ENCODE measurements at regions not wholly inside any gene's neighbourhood (a gene's known extent, or its start where the extent isn't known, plus 50 kb on each side); places are given as distances from the start of the nearest gene placed in this dataset.
"Not testable (repeated sequence)": the region's sequence is repeated elsewhere in the genome, so short reads cannot be mapped to it uniquely, and the experiment has no call there.

DNA sequence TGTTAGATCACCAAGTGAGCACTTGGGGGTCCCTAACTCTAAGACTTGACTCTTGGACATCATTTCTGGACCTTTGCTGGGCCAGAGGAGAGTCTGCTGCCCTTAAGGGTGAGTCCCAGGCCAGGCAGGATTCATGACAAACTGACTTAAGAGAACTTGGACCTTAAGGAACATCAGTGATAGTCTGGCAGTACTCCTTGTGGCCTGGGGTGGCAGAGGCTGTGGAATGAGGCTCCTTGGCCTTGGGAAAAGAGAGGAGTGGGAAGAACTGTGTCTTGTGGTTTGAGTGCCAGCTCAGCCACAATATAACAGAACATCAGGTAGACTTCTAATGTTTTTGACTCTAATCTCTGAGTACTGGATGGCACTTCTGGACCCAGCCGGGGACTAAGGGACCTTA lies 478.7 kb downstream of the MEI4 start:
- no peaks in the 10 kb centered on the region for H3K4me1 Mint-ChIP-seq (ENCODE audit: low read depth in 2 of 2)
- H3K27ac Mint-ChIP-seq = no peak overlapping the region
- DNase-seq (ENCODE audit: low spot score) = no peak
- peaks cover 20% of the 10 kb centered on the region for H3K9me3 Mint-ChIP-seq
- no peak overlapping the region for H3K4me3 Mint-ChIP-seq
- peaks cover 7% of the 10 kb centered on the region for H3K36me3 Mint-ChIP-seq
- H3K27me3 Mint-ChIP-seq = no peaks in the 10 kb centered on the region
- ATAC-seq = no peak

DNA sequence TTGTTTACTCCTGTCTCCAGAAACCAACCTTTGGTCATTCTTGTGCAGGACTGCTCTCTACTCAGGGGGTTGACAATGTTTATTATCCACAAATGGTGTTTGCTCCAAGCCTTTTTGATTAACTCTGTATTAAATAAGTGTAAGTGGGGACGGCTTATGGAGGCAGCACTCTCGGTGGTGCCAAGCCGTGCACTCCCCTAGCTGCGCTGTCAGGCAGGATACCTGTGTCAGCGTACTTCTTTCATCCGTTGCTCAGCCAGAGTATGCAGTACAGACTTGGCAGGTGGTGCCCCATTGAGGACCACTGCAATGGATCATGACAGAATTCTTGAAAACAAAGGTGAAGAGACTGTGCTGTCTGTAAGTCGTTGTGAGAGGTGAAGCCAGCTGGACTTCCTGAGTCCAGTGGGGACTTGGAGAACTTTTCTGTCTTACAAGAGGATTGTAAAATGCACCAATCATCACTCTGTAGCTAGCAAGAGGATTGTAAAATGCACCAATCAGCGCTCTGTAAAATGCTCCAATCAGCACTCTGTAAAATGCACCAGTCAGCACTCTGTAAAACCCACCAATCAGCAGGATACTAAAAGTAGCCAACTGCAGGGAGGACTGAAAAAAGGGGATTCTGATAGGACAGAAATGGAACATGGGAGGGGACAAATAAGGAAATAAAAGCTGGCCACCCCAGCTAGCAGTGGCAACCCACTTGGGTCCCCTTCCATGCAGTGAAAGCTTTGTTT lies 480.0 kb downstream of the MEI4 start:
- Mint-ChIP-seq H3K36me3 (peaks cover 12% of the 10 kb centered on the region), H3K9me3 (peaks cover 24% of the 10 kb centered on the region)

DNA sequence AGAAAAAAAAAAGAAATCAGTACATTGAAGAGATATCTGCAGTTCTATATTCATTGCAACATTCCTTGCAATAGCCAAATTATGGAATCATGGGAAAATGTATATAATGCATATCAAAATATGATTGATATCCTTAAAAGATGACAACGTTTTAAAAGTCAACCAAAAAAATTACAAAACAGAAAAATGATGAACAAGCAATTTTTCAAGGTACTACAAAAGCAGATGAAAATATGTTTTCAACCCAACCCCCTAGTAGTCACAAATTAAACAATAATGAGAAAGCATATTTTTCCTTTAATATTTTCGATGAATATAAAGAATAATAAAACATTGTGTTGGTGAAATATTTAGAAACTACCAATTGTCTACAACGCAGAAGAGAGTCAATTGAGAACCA lies 497.6 kb downstream of the MEI4 start:
- no peak overlapping the region for H3K27ac Mint-ChIP-seq
- H3K4me1 Mint-ChIP-seq (ENCODE audit: low read depth in 2 of 2) = no peaks in the 10 kb centered on the region
- H3K36me3 Mint-ChIP-seq = no peaks in the 10 kb centered on the region
- peaks cover 4% of the 10 kb centered on the region for H3K9me3 Mint-ChIP-seq
- no peak overlapping the region for H3K4me3 Mint-ChIP-seq
- no peaks in the 10 kb centered on the region for H3K27me3 Mint-ChIP-seq
- DNase-seq (ENCODE audit: low spot score) (no peak), ATAC-seq (no peak)

More for the DNA sequence above, 480.0 kb downstream of the MEI4 start:
- Mint-ChIP-seq H3K4me3 (no peak overlapping the region), H3K27me3 (no peaks in the 10 kb centered on the region), H3K4me1 (ENCODE audit: low read depth in 2 of 2) (no peaks in the 10 kb centered on the region), H3K27ac (no peak overlapping the region)
- ATAC-seq (no peak), DNase-seq (ENCODE audit: low spot score) (no peak)

DNA sequence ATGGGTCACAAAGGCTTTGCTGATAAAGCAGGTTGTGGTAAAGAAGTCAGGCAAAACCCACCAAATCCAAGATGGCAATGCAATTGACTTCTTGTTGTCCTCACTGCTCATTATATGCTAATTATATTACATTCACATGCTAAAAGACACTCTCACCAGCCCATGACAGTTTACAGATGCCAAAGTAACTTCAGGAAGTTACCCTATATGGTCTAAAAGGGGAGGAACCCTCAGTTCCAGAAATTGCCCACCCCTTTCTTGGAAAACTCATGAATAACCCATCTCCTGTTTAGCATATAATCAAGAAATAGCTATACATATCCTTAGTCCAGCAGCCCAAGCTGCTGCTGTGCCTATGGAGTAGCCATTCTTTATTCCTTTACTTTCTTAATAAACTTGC lies 501.1 kb downstream of the MEI4 start:
- peaks cover 23% of the 10 kb centered on the region for H3K9me3 Mint-ChIP-seq
- DNase-seq (ENCODE audit: low spot score) = no peak
- H3K27me3 Mint-ChIP-seq = no peaks in the 10 kb centered on the region
- no peak for ATAC-seq
- H3K36me3 Mint-ChIP-seq = peaks cover 6% of the 10 kb centered on the region
- H3K27ac Mint-ChIP-seq = no peak overlapping the region
- no peak overlapping the region for H3K4me3 Mint-ChIP-seq
- no peaks in the 10 kb centered on the region for H3K4me1 Mint-ChIP-seq (ENCODE audit: low read depth in 2 of 2)

DNA sequence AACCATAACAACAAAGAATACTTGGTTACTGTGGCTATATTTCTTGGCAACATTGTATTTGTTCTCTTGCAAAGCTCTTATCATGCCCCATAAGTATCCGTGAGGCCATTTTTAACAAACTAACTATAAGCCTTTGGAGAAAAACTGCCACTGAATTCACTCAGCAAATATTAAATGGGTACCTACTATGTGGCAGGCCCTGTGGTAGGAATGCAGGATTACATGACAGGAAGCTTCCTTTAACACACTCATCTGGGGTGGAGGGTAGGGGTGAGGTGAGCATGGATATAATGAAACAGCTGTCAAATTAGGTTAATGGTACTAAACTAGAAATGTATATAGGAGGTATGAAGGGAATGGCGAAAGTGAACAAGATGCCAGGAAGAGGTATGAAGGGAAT lies 504.8 kb downstream of the MEI4 start:
- Mint-ChIP-seq H3K36me3 (peaks cover 6% of the 10 kb centered on the region), H3K27ac (no peak overlapping the region), H3K4me3 (no peak overlapping the region), H3K9me3 (peaks cover 24% of the 10 kb centered on the region), H3K4me1 (ENCODE audit: low read depth in 2 of 2) (no peaks in the 10 kb centered on the region), H3K27me3 (no peaks in the 10 kb centered on the region)
- DNase-seq (ENCODE audit: low spot score) = no peak
- no peak for ATAC-seq

DNA sequence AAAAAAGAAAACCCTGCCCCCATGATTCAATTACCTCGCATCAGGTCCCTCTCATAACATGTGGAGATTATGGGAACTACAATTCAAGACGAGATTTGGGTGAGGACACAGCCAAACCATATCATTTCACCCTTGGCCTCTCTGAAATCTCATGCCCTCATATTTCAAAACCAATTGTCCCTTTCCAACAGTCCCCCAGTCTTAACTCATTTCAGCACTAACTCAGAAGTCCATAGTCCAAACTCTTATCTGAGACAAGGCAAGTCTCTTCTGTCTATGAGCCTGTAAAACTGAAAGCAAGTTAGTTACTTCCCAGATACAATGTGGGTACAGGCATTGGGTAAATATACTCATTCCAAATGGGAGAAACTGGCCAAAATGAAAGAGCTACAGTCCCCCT lies 536.1 kb downstream of the MEI4 start:
- H3K27me3 Mint-ChIP-seq = no peaks in the 10 kb centered on the region
- peaks cover 6% of the 10 kb centered on the region for H3K36me3 Mint-ChIP-seq
- no peak for ATAC-seq
- DNase-seq (ENCODE audit: low spot score) = no peak
- no peaks in the 10 kb centered on the region for H3K4me1 Mint-ChIP-seq (ENCODE audit: low read depth in 2 of 2)
- no peak overlapping the region for H3K4me3 Mint-ChIP-seq
- H3K27ac Mint-ChIP-seq = no peak overlapping the region
- peaks cover 24% of the 10 kb centered on the region for H3K9me3 Mint-ChIP-seq

DNA sequence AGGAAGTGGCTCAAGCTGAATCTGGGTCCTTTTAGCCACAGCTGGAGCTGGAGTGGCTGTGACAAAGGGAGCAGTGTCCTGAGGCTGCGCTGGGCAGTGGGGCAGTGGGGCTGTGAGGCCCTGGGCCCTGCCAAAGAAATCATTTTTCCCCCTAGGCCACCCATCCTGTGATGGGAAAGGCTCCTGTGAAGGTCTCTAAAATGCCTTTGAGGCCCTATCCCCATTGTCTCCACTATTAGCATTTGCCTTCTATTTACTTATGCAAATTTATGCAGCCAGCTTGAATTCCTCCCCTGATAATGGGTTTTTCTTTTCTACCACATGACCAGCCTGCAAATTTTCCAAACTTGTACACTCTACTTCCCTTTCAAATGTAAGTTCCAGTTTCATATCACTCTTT lies 539.2 kb downstream of the MEI4 start:
- Mint-ChIP-seq H3K4me1 (ENCODE audit: low read depth in 2 of 2) (no peaks in the 10 kb centered on the region), H3K36me3 (peaks cover 6% of the 10 kb centered on the region), H3K27ac (no peak overlapping the region), H3K9me3 (peaks cover 24% of the 10 kb centered on the region), H3K4me3 (no peak overlapping the region), H3K27me3 (no peaks in the 10 kb centered on the region)
- DNase-seq (ENCODE audit: low spot score) = no peak
- ATAC-seq = no peak

DNA sequence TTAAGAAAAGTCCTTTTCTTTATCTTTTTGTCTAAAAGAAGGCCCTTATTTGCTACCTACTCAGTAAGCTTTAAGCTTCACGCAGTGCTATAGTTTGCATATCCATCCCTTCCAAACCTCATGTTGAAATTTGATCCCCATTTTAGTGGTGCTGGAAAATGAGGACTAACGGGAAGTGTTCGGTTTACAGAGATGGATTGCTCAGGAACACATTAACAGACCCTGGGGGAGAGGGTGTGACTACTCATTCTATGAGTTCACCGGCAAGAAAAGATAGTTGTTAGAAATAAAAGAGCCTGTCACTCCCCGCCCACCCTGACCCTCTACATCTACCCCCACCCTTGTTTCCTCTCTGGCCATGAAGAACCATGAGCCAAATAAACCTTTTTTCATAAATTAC lies 546.2 kb downstream of the MEI4 start:
- no peak overlapping the region for H3K27ac Mint-ChIP-seq
- no peaks in the 10 kb centered on the region for H3K27me3 Mint-ChIP-seq
- ATAC-seq (no peak), DNase-seq (ENCODE audit: low spot score) (no peak)
- H3K36me3 Mint-ChIP-seq = no peaks in the 10 kb centered on the region
- peaks cover 12% of the 10 kb centered on the region for H3K9me3 Mint-ChIP-seq
- no peak overlapping the region for H3K4me3 Mint-ChIP-seq
- H3K4me1 Mint-ChIP-seq (ENCODE audit: low read depth in 2 of 2) = no peaks in the 10 kb centered on the region

DNA sequence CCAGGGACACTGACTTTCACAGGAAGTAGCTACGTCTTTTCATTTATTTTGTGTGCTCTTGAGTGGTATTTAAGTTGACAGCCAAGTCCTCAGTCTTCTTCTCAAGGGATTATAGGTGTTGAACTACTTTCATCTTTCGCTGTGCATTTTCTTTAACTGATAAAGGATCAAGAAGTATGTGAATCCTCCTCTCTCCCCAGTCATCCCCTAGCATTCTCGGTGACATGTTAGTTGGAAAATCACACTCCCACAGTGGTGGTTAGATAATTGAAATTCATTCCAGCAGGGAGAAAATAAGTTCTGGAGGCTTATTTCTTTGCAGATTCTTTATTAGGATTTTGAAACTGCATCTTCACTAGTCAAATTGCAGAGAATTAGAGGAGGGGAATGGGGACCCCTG lies 569.4 kb downstream of the MEI4 start:
- H3K27ac Mint-ChIP-seq = no peak overlapping the region
- peaks cover 4% of the 10 kb centered on the region for H3K36me3 Mint-ChIP-seq
- peaks cover 6% of the 10 kb centered on the region for H3K9me3 Mint-ChIP-seq
- no peaks in the 10 kb centered on the region for H3K4me1 Mint-ChIP-seq (ENCODE audit: low read depth in 2 of 2)
- no peak overlapping the region for H3K4me3 Mint-ChIP-seq
- H3K27me3 Mint-ChIP-seq = no peaks in the 10 kb centered on the region
- DNase-seq (ENCODE audit: low spot score) (no peak), ATAC-seq (no peak)

DNA sequence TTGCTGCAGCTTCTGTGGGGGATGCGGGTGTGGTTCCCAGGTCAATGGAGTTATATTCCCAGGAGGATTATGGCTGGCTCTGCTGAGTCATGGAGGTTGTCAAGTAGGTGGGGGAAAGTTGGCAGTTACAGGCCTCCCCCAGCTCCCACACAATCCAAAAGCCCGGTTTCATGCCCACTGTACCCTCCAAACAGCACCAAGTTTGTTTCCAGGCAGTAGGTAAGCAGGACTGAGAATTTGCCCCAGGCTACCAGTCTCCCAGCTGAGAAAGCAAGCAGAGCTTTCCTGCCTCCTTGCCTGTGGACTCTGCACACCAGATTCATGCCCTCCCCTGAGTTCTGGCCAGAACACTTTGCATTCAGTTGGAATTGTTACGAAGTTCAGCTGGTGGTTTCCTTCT lies 578.2 kb downstream of the MEI4 start:
- Mint-ChIP-seq H3K4me3 (no peak overlapping the region), H3K36me3 (peaks cover 4% of the 10 kb centered on the region), H3K4me1 (ENCODE audit: low read depth in 2 of 2) (no peaks in the 10 kb centered on the region), H3K27me3 (no peaks in the 10 kb centered on the region), H3K9me3 (peaks cover 21% of the 10 kb centered on the region), H3K27ac (no peak overlapping the region)
- ATAC-seq (no peak), DNase-seq (ENCODE audit: low spot score) (no peak)

DNA sequence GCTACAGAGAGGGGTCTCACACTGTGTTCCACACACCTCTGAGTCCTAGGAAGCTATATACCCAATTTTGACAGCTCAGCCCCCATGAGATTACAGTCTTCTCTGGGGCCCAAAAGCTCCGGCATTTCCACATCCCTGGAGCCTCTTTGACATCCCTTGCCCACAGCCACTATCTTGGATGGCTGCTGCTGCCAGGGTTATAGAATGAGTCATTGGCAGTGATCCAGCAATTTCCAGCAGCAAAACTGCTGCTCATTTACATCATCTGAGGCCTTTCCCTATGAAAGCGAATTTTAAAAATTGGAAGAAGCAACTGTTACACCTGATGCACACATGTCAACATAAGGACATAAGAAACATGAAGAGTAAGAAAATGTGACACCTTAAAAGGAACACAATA lies 590.7 kb downstream of the MEI4 start:
- DNase-seq (ENCODE audit: low spot score) (no peak), ATAC-seq (no peak)
- H3K4me1 Mint-ChIP-seq (ENCODE audit: low read depth in 2 of 2) = no peaks in the 10 kb centered on the region
- H3K36me3 Mint-ChIP-seq = peaks cover 6% of the 10 kb centered on the region
- H3K4me3 Mint-ChIP-seq = no peak overlapping the region
- no peaks in the 10 kb centered on the region for H3K27me3 Mint-ChIP-seq
- peaks cover 15% of the 10 kb centered on the region for H3K9me3 Mint-ChIP-seq
- H3K27ac Mint-ChIP-seq = no peak overlapping the region

DNA sequence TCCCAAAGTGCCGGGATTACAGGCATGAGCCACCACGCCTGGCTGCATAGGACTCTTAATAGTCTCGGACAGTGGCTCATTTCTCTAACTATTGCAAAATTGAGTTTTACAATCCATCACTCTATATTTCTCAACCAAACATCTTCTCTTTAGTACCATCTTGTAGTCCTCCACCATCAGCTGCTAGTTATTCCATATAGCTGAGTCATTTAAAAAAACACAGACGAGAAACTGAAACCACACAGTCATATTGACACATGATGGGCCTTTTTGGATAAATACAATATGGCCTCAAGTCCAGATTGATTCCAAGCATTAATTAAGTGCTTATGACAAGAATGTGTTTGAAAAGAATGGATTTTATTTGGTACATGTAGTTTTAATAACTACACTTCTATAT lies 599.1 kb downstream of the MEI4 start:
- H3K4me1 Mint-ChIP-seq (ENCODE audit: low read depth in 2 of 2) = no peaks in the 10 kb centered on the region
- peaks cover 16% of the 10 kb centered on the region for H3K9me3 Mint-ChIP-seq
- ATAC-seq (no peak), DNase-seq (ENCODE audit: low spot score) (no peak)
- no peak overlapping the region for H3K4me3 Mint-ChIP-seq
- H3K27me3 Mint-ChIP-seq = no peaks in the 10 kb centered on the region
- no peak overlapping the region for H3K27ac Mint-ChIP-seq
- no peaks in the 10 kb centered on the region for H3K36me3 Mint-ChIP-seq

DNA sequence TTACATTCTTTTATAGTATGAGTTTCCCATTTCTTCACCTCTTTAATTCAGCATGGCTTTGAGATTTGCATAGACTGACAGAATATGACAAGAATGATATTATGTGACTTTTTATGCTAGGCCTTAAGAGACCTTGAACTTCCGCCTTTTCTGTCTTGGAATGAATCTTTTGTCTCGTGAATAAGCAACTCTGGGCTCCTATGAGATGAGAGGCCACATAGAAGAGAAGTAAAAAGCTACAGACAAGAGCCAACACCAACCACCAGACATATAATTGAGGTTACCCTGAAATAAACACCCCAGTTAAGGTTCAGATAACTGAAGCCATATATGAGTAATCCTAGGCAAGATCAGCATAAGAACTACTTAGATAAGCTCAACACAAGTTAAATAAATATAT lies 600.8 kb downstream of the MEI4 start:
- Mint-ChIP-seq H3K4me1 (ENCODE audit: low read depth in 2 of 2) (no peaks in the 10 kb centered on the region), H3K27me3 (no peaks in the 10 kb centered on the region), H3K4me3 (no peak overlapping the region), H3K27ac (no peak overlapping the region), H3K36me3 (no peaks in the 10 kb centered on the region), H3K9me3 (peaks cover 19% of the 10 kb centered on the region)
- no peak for ATAC-seq
- no peak for DNase-seq (ENCODE audit: low spot score)

DNA sequence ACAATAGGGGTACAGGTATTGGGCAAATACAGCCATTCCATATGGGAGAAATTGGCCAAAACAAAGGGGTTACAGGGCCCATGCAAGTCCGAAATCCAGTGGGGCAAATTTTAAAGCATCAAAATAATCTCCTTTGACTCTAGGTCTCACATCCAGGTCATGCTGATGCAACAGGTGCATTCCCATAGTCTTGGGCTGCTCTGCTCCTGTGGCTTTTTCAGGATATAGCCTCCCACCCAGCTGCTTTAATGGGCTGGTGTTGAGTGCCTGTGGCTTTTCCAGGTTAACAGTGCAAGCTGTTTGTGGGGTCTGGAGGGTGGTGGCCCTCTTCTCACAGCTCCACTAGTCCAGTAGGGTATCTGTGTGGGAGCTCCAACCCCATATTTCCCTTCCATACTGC lies 607.1 kb downstream of the MEI4 start:
- no peak for ATAC-seq

DNA sequence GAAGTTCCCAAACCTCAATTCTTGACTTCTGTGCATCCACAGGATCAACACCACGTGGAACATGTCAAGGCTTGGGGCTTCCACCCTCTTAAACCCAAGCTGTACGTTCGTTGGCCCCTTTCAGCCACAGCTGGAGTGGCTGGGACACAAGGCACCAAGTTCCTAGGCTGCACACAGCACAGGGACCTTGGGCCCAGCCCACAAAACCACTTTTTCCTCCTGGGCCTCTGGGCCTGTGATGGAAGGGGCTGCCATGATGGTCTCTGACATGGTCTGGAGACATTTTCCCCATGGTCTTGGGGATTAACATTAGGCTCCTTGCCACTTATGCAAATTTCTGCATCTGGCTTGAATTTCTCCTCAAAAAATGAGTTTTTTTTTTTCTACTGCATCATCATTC lies 606.9 kb upstream of the IRAK1BP1 start:
- not testable (repeated sequence) for DNase-seq (ENCODE audit: low spot score); H3K27me3 Mint-ChIP-seq; ATAC-seq; H3K4me3 Mint-ChIP-seq; H3K36me3 Mint-ChIP-seq; H3K4me1 Mint-ChIP-seq (ENCODE audit: low read depth in 2 of 2); H3K27ac Mint-ChIP-seq
- peaks cover 20% of the 10 kb centered on the region for H3K9me3 Mint-ChIP-seq

More for the DNA sequence above, 607.1 kb downstream of the MEI4 start:
- Mint-ChIP-seq H3K4me1 (ENCODE audit: low read depth in 2 of 2) (no peaks in the 10 kb centered on the region), H3K9me3 (peaks cover 20% of the 10 kb centered on the region), H3K27me3 (no peaks in the 10 kb centered on the region), H3K36me3 (no peaks in the 10 kb centered on the region), H3K4me3 (no peak overlapping the region), H3K27ac (no peak overlapping the region)
- no peak for DNase-seq (ENCODE audit: low spot score)

Measured in natural killer cell treated with Interleukin-12 subunit alpha and Interleukin-12 subunit beta and Interleukin-15 and Interleukin-18, amount 100 ng/mL, for 72 hours (primary cell).